Hematopoietic multipotent progenitor cell treated with erythropoietin and hydrocortisone succinate and interleukin-3 and kit ligand, for 8 days (in vitro differentiated cells): ENCODE measurements at regions not wholly inside any gene's neighbourhood (a gene's known extent, or its start where the extent isn't known, plus 50 kb on each side); places are given as distances from the start of the nearest gene placed in this dataset.

Source experiments
- DNase-seq: peaks from one replicate; pipeline ENCODE4 v3.0.0-alpha.2; 2015

- DNase-seq: no peak
Observed at GRCh38 chr11:92484570-92484969, 260.0 kb downstream of the FAT3 start.

- no peak for DNase-seq
Observed at GRCh38 chr11:92489826-92490399, 265.3 kb downstream of the FAT3 start.

- DNase-seq: no peak
Observed at GRCh38 chr11:92492372-92492771, 267.8 kb downstream of the FAT3 start.

- no peak for DNase-seq
Observed at GRCh38 chr11:92495107-92495793, 270.6 kb downstream of the FAT3 start.

- no peak for DNase-seq
Observed at GRCh38 chr11:92500453-92500852, 275.8 kb downstream of the FAT3 start.

GRCh38 chr11:92501066-92501739 is 276.6 kb downstream of the FAT3 start:
- no peak for DNase-seq

- no peak for DNase-seq
Observed at GRCh38 chr11:92504004-92504403, 279.4 kb downstream of the FAT3 start.

- DNase-seq: no peak
Observed at GRCh38 chr11:92504534-92504933, 279.9 kb downstream of the FAT3 start.

- no peak for DNase-seq
Observed at GRCh38 chr11:92505689-92506088, 281.1 kb downstream of the FAT3 start.

- DNase-seq: no peak
Observed at GRCh38 chr11:92506809-92507336, 282.3 kb downstream of the FAT3 start.

GRCh38 chr11:92510591-92510990 is 286.0 kb downstream of the FAT3 start:
- DNase-seq: no peak

GRCh38 chr11:92511522-92512203 is 287.0 kb downstream of the FAT3 start:
- no peak for DNase-seq

GRCh38 chr11:92512204-92512569 is 287.6 kb downstream of the FAT3 start:
- DNase-seq: no peak

- no peak for DNase-seq
Observed at GRCh38 chr11:92523611-92524010, 299.0 kb downstream of the FAT3 start.

- DNase-seq: no peak
Observed at GRCh38 chr11:92524542-92524941, 299.9 kb downstream of the FAT3 start.

- no peak for DNase-seq
Observed at GRCh38 chr11:92527467-92527866, 302.8 kb downstream of the FAT3 start.

GRCh38 chr11:92528001-92528400 is 303.4 kb downstream of the FAT3 start:
- no peak for DNase-seq

- DNase-seq: no peak
Observed at GRCh38 chr11:92531065-92531739, 306.6 kb downstream of the FAT3 start.

GRCh38 chr11:92533657-92534335 is 309.2 kb downstream of the FAT3 start:
- no peak for DNase-seq

- DNase-seq: no peak
Observed at GRCh38 chr11:92536883-92537282, 312.3 kb downstream of the FAT3 start.

- no peak for DNase-seq
Observed at GRCh38 chr11:92540096-92540495, 315.5 kb downstream of the FAT3 start.

GRCh38 chr11:92545906-92546471 is 321.4 kb downstream of the FAT3 start:
- DNase-seq: no peak
